CD4-positive, alpha-beta memory T cell (primary cell): ENCODE measurements at regions not wholly inside any gene's neighbourhood (a gene's known extent, or its start where the extent isn't known, plus 50 kb on each side); places are given as distances from the start of the nearest gene placed in this dataset.

Source experiments
- CTCF ChIA-PET: fragments of 350-600 bp; sonication (Branson Sonifier 250); formaldehyde crosslinking; loops from one replicate; lab custom pipeline; 2021; ENCODE audit warnings: inconsistent platforms; ENCODE audit not compliant: partially characterized antibody; lab: Charles Lee
- POLR2A ChIA-PET: fragments of 350-600 bp; sonication (Branson Sonifier 250); formaldehyde crosslinking; loops from one replicate; lab custom pipeline; 2021; ENCODE audit not compliant: partially characterized antibody; lab: Charles Lee
- DNase-seq, 5 donors: peaks; one replicate each; pipeline versions ENCODE4 v3.0.0 to v3.0.0-alpha.2; 2020 to 2022; ENCODE audit warnings: mixed read lengths in 1 of 5
- H3K27ac ChIP-seq: one replicate; pipeline ENCODE4 v1.7.0; 2013; ENCODE audit warnings: low read depth, low read length
- H3K27me3 ChIP-seq: 2 replicates; pipeline ENCODE4 v1.7.0; 2013; ENCODE audit warnings: mild to moderate bottlenecking, low read length, moderate library complexity; ENCODE audit not compliant: insufficient read depth
- H3K36me3 ChIP-seq: 2 replicates; pipeline ENCODE4 v1.7.0; 2013; ENCODE audit warnings: mild to moderate bottlenecking, low read length, moderate library complexity; ENCODE audit not compliant: insufficient read depth
- H3K4me1 ChIP-seq: 2 replicates; pipeline ENCODE4 v1.7.0; 2013; ENCODE audit warnings: mild to moderate bottlenecking, low read length, moderate library complexity; ENCODE audit not compliant: insufficient read depth
- H3K4me3 ChIP-seq, 2 donors: one replicate each; pipeline ENCODE4 v1.7.0; 2013; ENCODE audit warnings: low read length in 2 of 2, mild to moderate bottlenecking in 1 of 2
- H3K9me3 ChIP-seq, 2 donors: one replicate each; pipeline ENCODE4 v1.7.0; 2013; ENCODE audit warnings: low read length in 2 of 2, control low read depth in 1 of 2; ENCODE audit not compliant: control insufficient read depth in 1 of 2
- H3K27ac Mint-ChIP-seq, 7 donors: one replicate each; pipeline ENCODE4 v1.8.0; 2020 to 2021; ENCODE audit warnings: mixed read lengths in 7 of 7, mild to moderate bottlenecking in 6 of 7, inconsistent platforms in 3 of 7, moderate library complexity in 3 of 7
- H3K27me3 Mint-ChIP-seq, 2 donors: one replicate each; pipeline ENCODE4 v1.8.0; 2020 to 2021; ENCODE audit warnings: mixed read lengths in 2 of 2
- H3K36me3 Mint-ChIP-seq, 2 donors: one replicate each; pipeline ENCODE4 v1.8.0; 2020 to 2021; ENCODE audit warnings: mixed read lengths in 2 of 2, inconsistent platforms in 1 of 2, mild to moderate bottlenecking in 1 of 2
- H3K4me1 Mint-ChIP-seq, 4 donors: one replicate each; pipeline ENCODE4 v1.8.0; 2020 to 2021; ENCODE audit warnings: mixed read lengths in 4 of 4, mild to moderate bottlenecking in 1 of 4
- H3K4me3 Mint-ChIP-seq, 8 donors: one replicate each; pipeline ENCODE4 v1.8.0; 2020 to 2021; ENCODE audit warnings: mixed read lengths in 8 of 8, mild to moderate bottlenecking in 7 of 8, moderate library complexity in 6 of 8, inconsistent platforms in 3 of 8
- H3K9me3 Mint-ChIP-seq, 8 donors: one replicate each; pipeline ENCODE4 v1.8.0; 2020 to 2021; ENCODE audit warnings: mixed read lengths in 8 of 8, mild to moderate bottlenecking in 5 of 8, inconsistent platforms in 3 of 8, moderate library complexity in 1 of 8
- intact Hi-C: fragments of 100-400 bp; cut with micrococcal nuclease; formaldehyde crosslinking; loops from one replicate; pipeline ENCODE4 v1.15.1; 2023

- Mint-ChIP-seq H3K4me1 (no peaks in the 10 kb centered on the region), H3K36me3 (no peaks in the 10 kb centered on the region), H3K27me3 (peaks cover 2 to 3% of the 10 kb centered on the region in 2 donors), H3K9me3 (no peaks in the 10 kb centered on the region), H3K27ac (no peak overlapping the region), H3K4me3 (no peak overlapping the region)
- no peak overlapping the region for H3K4me3 ChIP-seq
- H3K9me3 ChIP-seq: no peaks in the 10 kb centered on the region
- H3K36me3 ChIP-seq: no peaks in the 10 kb centered on the region
- intact Hi-C loops: no loop called here
- CTCF ChIA-PET: no interaction called here
- POLR2A ChIA-PET: no interaction called here
- no peak overlapping the region for H3K27ac ChIP-seq
- no peaks in the 10 kb centered on the region for H3K4me1 ChIP-seq
- DNase-seq: no peak
- no peaks in the 10 kb centered on the region for H3K27me3 ChIP-seq
These were observed 502.1 kb upstream of the PAPPA start for GRCh38 chr9:115651461-115651860.

- no peak overlapping the region for H3K27ac Mint-ChIP-seq
- H3K4me1 Mint-ChIP-seq: no peaks in the 10 kb centered on the region
- no peaks in the 10 kb centered on the region for H3K4me1 ChIP-seq
- no peak overlapping the region for H3K4me3 Mint-ChIP-seq
- no peaks in the 10 kb centered on the region for H3K36me3 Mint-ChIP-seq
- H3K27me3 Mint-ChIP-seq: peaks cover 2 to 3% of the 10 kb centered on the region in 2 donors
- H3K9me3 ChIP-seq: no peaks in the 10 kb centered on the region
- intact Hi-C loops: no loop called here
- H3K36me3 ChIP-seq: no peaks in the 10 kb centered on the region
- ChIA-PET POLR2A (no interaction called here), CTCF (no interaction called here)
- no peaks in the 10 kb centered on the region for H3K9me3 Mint-ChIP-seq
- DNase-seq: no peak
- no peak overlapping the region for H3K4me3 ChIP-seq
- H3K27me3 ChIP-seq: no peaks in the 10 kb centered on the region
- no peak overlapping the region for H3K27ac ChIP-seq
These were observed 500.4 kb upstream of the PAPPA start for GRCh38 chr9:115653171-115653606.

GRCh38 chr9:115657695-115658094 lies 495.9 kb upstream of the PAPPA start:
- intact Hi-C loops: no loop called here
- H3K27me3 Mint-ChIP-seq: peaks cover 5% of the 10 kb centered on the region in 2 donors
- H3K9me3 ChIP-seq: no peaks in the 10 kb centered on the region
- no peaks in the 10 kb centered on the region for H3K36me3 ChIP-seq
- no peak overlapping the region for H3K27ac Mint-ChIP-seq
- H3K27ac ChIP-seq: no peak overlapping the region
- no peaks in the 10 kb centered on the region for H3K36me3 Mint-ChIP-seq
- H3K4me3 Mint-ChIP-seq: no peak overlapping the region
- H3K4me1 Mint-ChIP-seq: no peaks in the 10 kb centered on the region
- H3K9me3 Mint-ChIP-seq: no peaks in the 10 kb centered on the region
- no peak overlapping the region for H3K4me3 ChIP-seq
- DNase-seq: no peak
- ChIA-PET CTCF (no interaction called here), POLR2A (no interaction called here)
- no peaks in the 10 kb centered on the region for H3K27me3 ChIP-seq
- no peaks in the 10 kb centered on the region for H3K4me1 ChIP-seq

GRCh38 chr9:115665519-115665918 lies 488.1 kb upstream of the PAPPA start:
- Mint-ChIP-seq H3K4me3 (no peak overlapping the region), H3K9me3 (peaks cover 0 to 3% (median 0%) of the 10 kb centered on the region in 8 donors), H3K36me3 (no peaks in the 10 kb centered on the region), H3K4me1 (no peaks in the 10 kb centered on the region), H3K27me3 (peaks cover 0 to 7% of the 10 kb centered on the region in 2 donors), H3K27ac (no peak overlapping the region)
- H3K9me3 ChIP-seq: no peaks in the 10 kb centered on the region
- no peak overlapping the region for H3K4me3 ChIP-seq
- ChIA-PET POLR2A (no interaction called here), CTCF (no interaction called here)
- no peaks in the 10 kb centered on the region for H3K27me3 ChIP-seq
- no peaks in the 10 kb centered on the region for H3K4me1 ChIP-seq
- no peak for DNase-seq
- H3K27ac ChIP-seq: no peak overlapping the region
- intact Hi-C loops: no loop called here
- no peaks in the 10 kb centered on the region for H3K36me3 ChIP-seq

GRCh38 chr9:115668521-115668920 lies 485.1 kb upstream of the PAPPA start:
- Mint-ChIP-seq H3K27ac (no peak overlapping the region), H3K27me3 (no peaks in the 10 kb centered on the region), H3K36me3 (no peaks in the 10 kb centered on the region), H3K4me1 (no peaks in the 10 kb centered on the region), H3K9me3 (peaks cover 0 to 3% (median 0%) of the 10 kb centered on the region in 8 donors), H3K4me3 (no peak overlapping the region)
- POLR2A ChIA-PET: no interaction called here
- no peak for DNase-seq
- Histone ChIP-seq H3K4me3 (no peak overlapping the region), H3K27ac (no peak overlapping the region), H3K27me3 (no peaks in the 10 kb centered on the region), H3K36me3 (no peaks in the 10 kb centered on the region), H3K4me1 (no peaks in the 10 kb centered on the region), H3K9me3 (no peaks in the 10 kb centered on the region)
- CTCF ChIA-PET: no interaction called here
- intact Hi-C loops: no loop called here

GRCh38 chr9:115671236-115671962 lies 482.2 kb upstream of the PAPPA start:
- ChIA-PET POLR2A (no interaction called here), CTCF (no interaction called here)
- Mint-ChIP-seq H3K4me1 (no peaks in the 10 kb centered on the region), H3K36me3 (no peaks in the 10 kb centered on the region), H3K27me3 (no peaks in the 10 kb centered on the region), H3K4me3 (no peak overlapping the region), H3K27ac (no peak overlapping the region), H3K9me3 (peaks cover 0 to 3% (median 0%) of the 10 kb centered on the region in 8 donors)
- intact Hi-C loops: no loop called here
- DNase-seq: no peak
- no peaks in the 10 kb centered on the region for H3K4me1 ChIP-seq
- no peaks in the 10 kb centered on the region for H3K9me3 ChIP-seq
- no peak overlapping the region for H3K4me3 ChIP-seq
- no peak overlapping the region for H3K27ac ChIP-seq
- H3K36me3 ChIP-seq: no peaks in the 10 kb centered on the region
- H3K27me3 ChIP-seq: no peaks in the 10 kb centered on the region

- Histone ChIP-seq H3K27ac (no peak overlapping the region), H3K9me3 (no peaks in the 10 kb centered on the region), H3K27me3 (no peaks in the 10 kb centered on the region), H3K4me1 (no peaks in the 10 kb centered on the region), H3K4me3 (no peak overlapping the region), H3K36me3 (no peaks in the 10 kb centered on the region)
- Mint-ChIP-seq H3K4me3 (no peak overlapping the region), H3K27ac (no peak overlapping the region), H3K4me1 (no peaks in the 10 kb centered on the region), H3K9me3 (peaks cover 0 to 4% (median 0%) of the 10 kb centered on the region in 8 donors), H3K27me3 (no peaks in the 10 kb centered on the region), H3K36me3 (no peaks in the 10 kb centered on the region)
- no peak for DNase-seq
- POLR2A ChIA-PET: no interaction called here
- CTCF ChIA-PET: no interaction called here
- intact Hi-C loops: no loop called here
These were observed 481.7 kb upstream of the PAPPA start for GRCh38 chr9:115671963-115672305.
